Esophagus (tissue), 2 donors: ENCODE measurements at regions not wholly inside any gene's neighbourhood (a gene's known extent, or its start where the extent isn't known, plus 50 kb on each side); places are given as distances from the start of the nearest gene placed in this dataset.

ENCODE experiments used
- H3K27ac ChIP-seq, 2 donors: one replicate each; pipeline ENCODE4 v1.5.1; 2013; ENCODE audit warnings: low read depth in 2 of 2, mild to moderate bottlenecking in 2 of 2, inconsistent platforms in 1 of 2, low read length in 1 of 2, moderate library complexity in 1 of 2
- H3K27me3 ChIP-seq, 2 donors: one replicate each; pipeline ENCODE4 v1.6.1; 2013; ENCODE audit warnings: low read length in 2 of 2, control low read depth in 1 of 2, mild to moderate bottlenecking in 1 of 2; ENCODE audit not compliant: insufficient read depth in 2 of 2, control insufficient read depth in 1 of 2
- H3K36me3 ChIP-seq, 2 donors: one replicate each; pipeline ENCODE4 v1.6.1; 2013; ENCODE audit warnings: low read length in 1 of 2; ENCODE audit not compliant: control insufficient read depth in 2 of 2, insufficient read depth in 2 of 2
- H3K4me1 ChIP-seq, 2 donors: one replicate each; pipeline ENCODE4 v1.6.1; 2013; ENCODE audit warnings: low read length in 1 of 2; ENCODE audit not compliant: control insufficient read depth in 2 of 2, insufficient read depth in 2 of 2
- H3K4me3 ChIP-seq, 2 donors: one replicate each; pipeline ENCODE4 v1.5.1; 2013; ENCODE audit warnings: low read length in 2 of 2, mild to moderate bottlenecking in 2 of 2, low read depth in 1 of 2, moderate library complexity in 1 of 2
- H3K9me3 ChIP-seq, 2 donors: one replicate each; pipeline ENCODE4 v1.6.1; 2013; ENCODE audit warnings: mild to moderate bottlenecking in 2 of 2, low read depth in 1 of 2, low read length in 1 of 2, moderate library complexity in 1 of 2; ENCODE audit not compliant: control insufficient read depth in 2 of 2, insufficient read depth in 1 of 2
- WGBS, 2 donors: extraction: QIAGEN DNeasy Blood & Tissue Kit; methylation state at CpG; one replicate each; pipeline ENCODE4 v1.1.7; 2013; 5-methylcytosine and 5-hydroxymethylcytosine counted together
- donor health status: healthy with polysubstance abuse.
- donor health status: Bipolar disorder and iron deficiency.

DNA sequence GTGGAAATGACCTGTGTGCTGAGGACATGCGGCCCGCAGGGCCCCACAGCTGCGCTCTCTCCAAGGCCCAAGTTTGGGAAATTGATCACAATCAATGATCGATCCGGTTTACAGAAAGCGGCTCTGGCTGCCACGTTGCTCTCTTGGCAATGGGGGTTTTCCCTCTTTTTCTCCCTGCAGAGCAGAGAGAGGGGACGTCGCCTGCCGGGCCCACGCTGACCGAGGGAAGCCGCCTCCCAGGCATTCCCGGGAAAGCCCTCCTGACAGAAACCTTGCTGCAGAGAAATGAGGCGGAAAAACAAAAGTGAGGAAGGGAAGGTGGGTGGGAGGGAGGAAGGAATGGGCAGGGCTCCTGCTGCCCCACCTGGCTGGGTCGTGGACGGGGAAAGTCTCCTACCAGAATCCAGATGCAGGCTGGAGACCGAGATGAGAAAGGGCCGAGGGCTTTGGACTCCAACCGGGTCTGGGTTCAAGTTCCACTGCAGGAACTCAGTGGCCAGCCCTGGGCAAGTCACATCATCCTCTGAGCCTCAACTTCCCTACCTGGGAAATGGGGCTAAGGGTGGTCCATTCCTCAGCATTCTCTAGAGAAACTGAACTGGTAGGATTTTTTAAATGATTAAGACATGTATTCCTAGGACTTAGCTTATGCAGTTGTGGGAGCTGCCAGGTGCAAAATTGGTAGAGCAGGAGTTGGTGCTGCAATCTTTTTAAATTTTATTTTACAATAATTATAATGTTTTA lies 75.5 kb downstream of the PHETA1 start:
- peaks cover 0 to 5% of the 10 kb centered on the region in 2 donors for H3K9me3 ChIP-seq
- WGBS, 2 donors, result 73 to 74% methylated on average over 20 of the region's 20 CpGs
- no peak overlapping the region for H3K27ac ChIP-seq
- no peaks in the 10 kb centered on the region for H3K36me3 ChIP-seq
- no peak overlapping the region for H3K4me3 ChIP-seq
- H3K27me3 ChIP-seq, result no peaks in the 10 kb centered on the region
- H3K4me1 ChIP-seq, result no peaks in the 10 kb centered on the region

DNA sequence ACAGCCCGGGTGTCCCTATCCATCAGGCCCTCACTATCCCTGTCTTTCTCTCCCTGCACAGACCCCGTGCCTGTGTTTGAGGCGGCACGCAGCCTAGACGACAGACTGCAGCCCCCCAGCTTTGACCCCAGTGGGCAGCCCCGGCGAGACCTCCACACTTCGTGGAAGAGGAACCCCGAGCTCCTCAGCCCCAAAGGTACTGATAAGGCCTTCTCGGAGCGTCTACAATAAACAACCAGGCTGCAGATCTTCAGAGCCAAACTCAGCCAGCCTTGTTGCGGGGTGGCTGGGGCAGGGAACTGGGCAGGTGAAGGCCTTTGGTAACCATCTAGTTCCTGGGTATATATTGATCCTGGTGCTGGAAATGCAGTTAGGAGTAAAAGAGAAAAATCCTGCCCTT lies 77.5 kb downstream of the PHETA1 start:
- H3K36me3 ChIP-seq, result no peaks in the 10 kb centered on the region
- H3K4me1 ChIP-seq, result no peaks in the 10 kb centered on the region
- no peak overlapping the region for H3K27ac ChIP-seq
- no peaks in the 10 kb centered on the region for H3K27me3 ChIP-seq
- H3K9me3 ChIP-seq, result peaks cover 0 to 6% of the 10 kb centered on the region in 2 donors
- no peak overlapping the region for H3K4me3 ChIP-seq
- 90% methylated on average over 12 of the region's 12 CpGs for WGBS, 2 donors

GRCh38 chr12:111288771-111289170 lies 80.1 kb downstream of the PHETA1 start:
- WGBS, 2 donors, result 79 to 84% methylated on average over 10 of the region's 10 CpGs

DNA sequence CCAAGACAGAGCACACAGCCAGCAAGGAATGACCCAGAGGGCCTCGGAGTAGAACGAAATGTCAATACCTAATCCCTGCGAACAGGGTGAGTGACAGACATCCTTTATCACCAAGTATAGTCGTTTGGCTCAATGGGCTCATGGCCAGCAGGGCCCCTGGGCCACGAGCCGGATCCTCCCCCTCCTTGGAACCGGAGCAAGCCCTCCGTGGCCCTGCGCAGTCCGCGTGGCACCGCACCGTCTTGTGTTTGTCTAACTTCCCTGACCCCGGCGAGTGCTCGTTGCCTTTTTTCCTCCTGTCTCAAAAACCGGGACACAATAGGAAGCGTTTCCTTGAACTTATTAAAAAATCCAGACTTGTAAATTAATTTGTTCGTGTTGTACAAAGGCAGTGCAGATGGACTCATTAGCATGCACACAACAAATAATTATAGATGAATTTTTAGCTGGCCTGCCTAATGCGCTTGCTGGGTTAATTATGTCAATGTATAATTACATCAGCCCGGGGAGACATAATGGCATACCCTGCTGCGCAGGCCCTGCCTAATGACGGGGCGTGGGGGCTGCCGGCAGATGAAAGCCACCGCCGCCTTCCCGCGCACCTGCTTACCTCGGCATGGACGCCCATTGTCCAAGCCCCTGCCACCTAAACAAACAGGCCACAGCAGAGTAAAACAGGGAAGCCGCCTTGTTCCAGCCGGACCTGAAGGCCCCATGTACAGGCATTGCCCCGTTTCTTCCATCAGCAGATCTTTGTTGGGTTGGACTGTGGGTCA lies 81.6 kb downstream of the PHETA1 start:
- Histone ChIP-seq H3K27me3 (no peaks in the 10 kb centered on the region), H3K4me3 (no peak overlapping the region), H3K36me3 (no peaks in the 10 kb centered on the region), H3K4me1 (no peaks in the 10 kb centered on the region), H3K27ac (no peak overlapping the region), H3K9me3 (peaks cover 0 to 6% of the 10 kb centered on the region in 2 donors)
- 65 to 79% methylated on average over 34 of the region's 34 CpGs for WGBS, 2 donors

More at GRCh38 chr12:111288771-111289170, 80.1 kb downstream of the PHETA1 start:
- Histone ChIP-seq H3K27me3 (no peaks in the 10 kb centered on the region), H3K27ac (no peak overlapping the region), H3K4me1 (no peaks in the 10 kb centered on the region), H3K4me3 (no peak overlapping the region), H3K36me3 (no peaks in the 10 kb centered on the region), H3K9me3 (peaks cover 0 to 6% of the 10 kb centered on the region in 2 donors)

DNA sequence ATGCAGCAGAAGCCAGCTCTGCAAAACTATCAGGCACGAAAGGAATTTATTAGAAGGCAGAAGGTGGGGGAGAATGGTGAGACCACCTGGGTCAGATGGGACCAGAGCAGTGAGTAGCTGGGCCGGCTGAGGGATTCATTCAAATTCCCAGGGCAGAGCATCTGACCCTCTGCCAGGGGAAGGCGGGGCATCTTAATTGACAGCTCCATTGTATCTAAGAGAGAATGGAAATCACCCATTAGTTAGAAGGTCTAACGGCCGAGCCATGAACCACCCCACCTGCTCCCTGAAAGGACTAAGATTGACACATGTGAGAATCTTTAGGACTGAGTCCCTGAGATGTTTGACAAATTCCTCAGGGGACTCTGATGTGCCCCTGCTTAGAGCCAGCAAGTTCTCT lies 83.7 kb downstream of the PHETA1 start:
- Histone ChIP-seq H3K27me3 (no peaks in the 10 kb centered on the region), H3K36me3 (no peaks in the 10 kb centered on the region), H3K9me3 (peaks cover 0 to 6% of the 10 kb centered on the region in 2 donors), H3K4me3 (no peak overlapping the region), H3K27ac (no peak overlapping the region), H3K4me1 (no peaks in the 10 kb centered on the region)
- WGBS, 2 donors, result 55 to 57% methylated on average over 5 of the region's 5 CpGs

GRCh38 chr12:111284709-111285108 lies 84.2 kb downstream of the PHETA1 start:
- Histone ChIP-seq H3K27ac (no peak overlapping the region), H3K27me3 (no peaks in the 10 kb centered on the region), H3K4me1 (no peaks in the 10 kb centered on the region), H3K4me3 (no peak overlapping the region), H3K36me3 (no peaks in the 10 kb centered on the region), H3K9me3 (peaks cover 0 to 6% of the 10 kb centered on the region in 2 donors)
- 68 to 71% methylated on average over 11 of the region's 11 CpGs for WGBS, 2 donors

DNA sequence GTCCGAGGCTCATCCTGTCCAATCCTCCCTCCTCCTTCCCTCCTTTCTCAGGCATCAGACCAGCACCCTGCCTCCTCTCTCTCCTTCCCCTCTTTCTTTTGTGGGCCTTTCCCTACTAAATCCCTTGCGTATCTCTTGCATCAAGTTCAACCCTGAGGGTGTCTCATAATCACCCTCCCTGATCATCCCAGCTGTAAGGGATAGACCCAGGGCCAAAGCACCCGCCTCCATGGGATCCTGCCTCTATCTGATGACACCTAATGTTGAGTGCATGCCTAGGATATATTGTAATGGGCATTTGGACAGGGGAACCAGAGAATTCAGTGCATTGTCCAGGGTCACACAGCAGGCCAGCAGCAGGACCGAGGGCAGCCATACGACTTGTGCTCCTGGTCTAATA lies 84.9 kb downstream of the PHETA1 start:
- Histone ChIP-seq H3K36me3 (no peaks in the 10 kb centered on the region), H3K27me3 (no peaks in the 10 kb centered on the region), H3K9me3 (peaks cover 0 to 6% of the 10 kb centered on the region in 2 donors), H3K27ac (no peak overlapping the region), H3K4me3 (no peak overlapping the region), H3K4me1 (no peaks in the 10 kb centered on the region)
- WGBS, 2 donors, result 79 to 82% methylated on average over 5 of the region's 5 CpGs

- no peak overlapping the region for H3K27ac ChIP-seq
- H3K9me3 ChIP-seq, result peaks cover 0 to 6% of the 10 kb centered on the region in 2 donors
- no peak overlapping the region for H3K4me3 ChIP-seq
- WGBS, 2 donors, result 80 to 82% methylated on average over 6 of the region's 6 CpGs
- H3K4me1 ChIP-seq, result no peaks in the 10 kb centered on the region
- no peaks in the 10 kb centered on the region for H3K27me3 ChIP-seq
- H3K36me3 ChIP-seq, result no peaks in the 10 kb centered on the region
Observed at GRCh38 chr12:111283521-111283920, 85.4 kb downstream of the PHETA1 start.

DNA sequence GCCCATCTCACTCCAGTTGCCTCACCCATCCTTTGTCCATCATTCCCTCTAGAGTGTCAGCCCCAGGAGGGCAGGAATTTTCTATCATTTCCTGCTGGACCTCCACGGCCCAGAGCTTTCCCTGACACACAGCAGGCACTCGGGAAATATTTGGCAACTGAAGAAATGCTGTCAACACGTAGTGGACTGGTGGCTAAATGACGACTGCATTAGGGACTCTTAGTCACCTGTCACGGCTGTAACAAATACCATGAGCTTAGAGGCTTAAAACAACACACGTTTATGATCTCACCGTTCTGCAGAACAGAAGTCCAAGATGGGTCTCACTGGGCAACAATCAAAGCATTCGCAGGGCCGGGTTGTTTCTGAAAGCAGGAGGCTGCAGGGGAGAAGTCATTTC lies 91.3 kb downstream of the PHETA1 start:
- WGBS, 2 donors, result 56 to 57% methylated on average over 9 of the region's 9 CpGs
- Histone ChIP-seq H3K27ac (no peak overlapping the region), H3K9me3 (peaks cover 0 to 4% of the 10 kb centered on the region in 2 donors), H3K4me1 (no peaks in the 10 kb centered on the region), H3K4me3 (no peak overlapping the region), H3K27me3 (no peaks in the 10 kb centered on the region), H3K36me3 (no peaks in the 10 kb centered on the region)
